K562 (cell line): ENCODE measurements at regions not wholly inside any gene's neighbourhood (a gene's known extent, or its start where the extent isn't known, plus 50 kb on each side); places are given as distances from the start of the nearest gene placed in this dataset.

ENCODE experiments used
- ATAC-seq: fragments of 200-7000 bp; cut with Tn5 transposase; 3 replicates; pipeline ENCODE4 v1.9.1; 2020; ENCODE audit warnings: moderate library complexity
- BruUV-seq: library from RNA; stranded (reverse); fragments of 400-500 nt; replicated peaks from 2 replicates; lab custom pipeline; 2021; lab: Mats Ljungman, UMichigan
- CTCF ChIA-PET: fragments of 300-600 bp; formaldehyde crosslinking; extraction: SDS; loops from one replicate; lab custom pipeline; 2021; ENCODE audit warnings: low intra/inter-chr PET ratio; lab: Yijun Ruan, JAX
- POLR2A ChIA-PET: fragments of 300-600, 350-650 bp; sonication (Branson Sonifier 250); formaldehyde crosslinking; extraction: SDS; loops from one replicate; lab custom pipeline; 2021; ENCODE audit warnings: antibody characterized with exemption, inconsistent platforms; lab: Yijun Ruan, JAX
- DNase-seq, 4 experiments: peaks; one replicate each; pipeline versions ENCODE4 v3.0.0 to v3.0.0-alpha.2; 2011 to 2018; ENCODE audit warnings: low spot score in 3 of 4, mixed read lengths in 3 of 4; ENCODE audit errors: extremely low read depth in 1 of 4
- FAIRE-seq: peaks from 2 replicates; lab custom pipeline; 2011; peaks lifted over from hg19 to GRCh38; lab: Jason Lieb, UNC
- H2AFZ ChIP-seq: 2 replicates; pipeline ENCODE4 v1.6.0; 2011; ENCODE audit warnings: low read depth, low read length, control low read depth, inconsistent platforms
- H3K27ac ChIP-seq: fragments of 200-600 bp; 3 replicates; pipeline ENCODE4 v1.8.0; 2011; ENCODE audit warnings: low read depth, mild to moderate bottlenecking, control low read depth, inconsistent platforms, low read length, moderate library complexity, mixed read lengths; ENCODE audit errors: extremely low read depth
- H3K27me3 ChIP-seq, 2 experiments: fragments of 300-600 bp in 1 of 2; 2 replicates in 1 of 2; 3 replicates in 1 of 2; pipeline versions ENCODE4 v1.6.0 to v1.8.0; 2011; ENCODE audit warnings: inconsistent platforms in 2 of 2, low read length in 2 of 2, mild to moderate bottlenecking in 1 of 2, mixed read lengths in 1 of 2, moderate library complexity in 1 of 2; ENCODE audit not compliant: control insufficient read depth in 2 of 2, insufficient read depth in 2 of 2
- H3K36me3 ChIP-seq: fragments of 300-600 bp; 3 replicates; pipeline ENCODE4 v1.8.0; 2011; ENCODE audit warnings: mild to moderate bottlenecking, low read length, inconsistent platforms; ENCODE audit not compliant: control insufficient read depth, insufficient read depth
- H3K4me1 ChIP-seq, 2 experiments: fragments of 200-600 bp in 1 of 2; replicated peaks in 1 of 2; 2 replicates in 1 of 2; 3 replicates in 1 of 2; pipeline versions ENCODE4 v1.5.1 to v1.8.0; 2011; ENCODE audit warnings: inconsistent platforms in 2 of 2, low read length in 2 of 2, mild to moderate bottlenecking in 1 of 2, mixed read lengths in 1 of 2, moderate library complexity in 1 of 2; ENCODE audit not compliant: control insufficient read depth in 2 of 2, insufficient read depth in 2 of 2
- H3K4me2 ChIP-seq: 2 replicates; pipeline ENCODE4 v1.6.1; 2011; ENCODE audit warnings: low read length, control low read depth, inconsistent platforms, mixed read lengths; ENCODE audit not compliant: insufficient read depth
- H3K4me3 ChIP-seq: fragments of 200-600 bp; sonication (generic), shearing (Covaris generic); 2 replicates; pipeline ENCODE4 v1.5.1; 2016; ENCODE audit warnings: control low read depth, inconsistent platforms
- H3K79me2 ChIP-seq: fragments of 200-600 bp; 3 replicates; pipeline ENCODE4 v1.8.0; 2011; ENCODE audit warnings: low read length, inconsistent platforms; ENCODE audit not compliant: control insufficient read depth, insufficient read depth
- H3K9ac ChIP-seq, 2 experiments: 2 replicates each; pipeline versions ENCODE4 v1.6.0 to v1.6.1; 2011; ENCODE audit warnings: low read depth in 2 of 2, low read length in 2 of 2, control low read depth in 1 of 2, inconsistent platforms in 1 of 2, mild to moderate bottlenecking in 1 of 2, mixed read lengths in 1 of 2; ENCODE audit not compliant: insufficient read depth in 1 of 2
- H3K9me1 ChIP-seq: one replicate; pipeline ENCODE4 v1.6.0; 2011; ENCODE audit warnings: inconsistent platforms, mild to moderate bottlenecking, low read length, moderate library complexity; ENCODE audit not compliant: control insufficient read depth, insufficient read depth
- H3K9me3 ChIP-seq: replicated peaks from 2 replicates; pipeline ENCODE4 v1.5.1; 2011; ENCODE audit warnings: low read depth, low read length, inconsistent platforms; ENCODE audit not compliant: control insufficient read depth, insufficient read depth
- H4K20me1 ChIP-seq: replicated peaks from 2 replicates; pipeline ENCODE4 v1.6.1; 2011; ENCODE audit warnings: low read length, inconsistent platforms, mixed read lengths; ENCODE audit not compliant: control insufficient read depth, insufficient read depth
- FOXJ3 ChIP-seq: sonication (generic); formaldehyde crosslinking; IDR thresholded peaks from 2 replicates; pipeline ENCODE4 v1.4.0; 2020; ENCODE audit warnings: mild to moderate bottlenecking, missing genetic modification reagents
- FOXK2 ChIP-seq, 2 experiments: fragments of 450-650 bp; IDR thresholded peaks in 1 of 2; conservative IDR thresholded peaks in 1 of 2; 2 replicates each; pipeline ENCODE4 v1.6.1; 2016; ENCODE audit warnings: low read depth in 2 of 2, mild to moderate bottlenecking in 1 of 2
- GATAD2B ChIP-seq: fragments of 450-650 bp; IDR thresholded peaks from 2 replicates; pipeline ENCODE4 v1.6.1; 2017; ENCODE audit warnings: mild to moderate bottlenecking, borderline replicate concordance
- NR3C1 ChIP-seq: sonication (generic); formaldehyde crosslinking; IDR thresholded peaks from 2 replicates; pipeline ENCODE4 v1.8.1; 2022; ENCODE audit warnings: missing genetic modification reagents
- OTX1 ChIP-seq: fragments of 450-650 bp; formaldehyde crosslinking; IDR thresholded peaks from 2 replicates; pipeline ENCODE4 v1.4.0; 2022; ENCODE audit warnings: mild to moderate bottlenecking
- SPI1 ChIP-seq: IDR thresholded peaks from 2 replicates; pipeline ENCODE4 v1.6.1; 2011; ENCODE audit warnings: low read depth, low read length, control low read depth, borderline replicate concordance
- TAF9B ChIP-seq: fragments of 450-650 bp; IDR thresholded peaks from 2 replicates; pipeline ENCODE4 v1.6.1; 2018; ENCODE audit warnings: mild to moderate bottlenecking; ENCODE audit not compliant: partially characterized antibody
- ZBTB7A ChIP-seq: IDR thresholded peaks from 2 replicates; pipeline ENCODE4 v1.6.1; 2011; ENCODE audit warnings: low read depth, mild to moderate bottlenecking, low read length, moderate library complexity, borderline replicate concordance; ENCODE audit not compliant: control insufficient read depth
- ZFP36 ChIP-seq: fragments of 150-350 bp; IDR thresholded peaks from 2 replicates; pipeline ENCODE4 v1.6.1; 2018; ENCODE audit warnings: low read length, low read depth; ENCODE audit not compliant: partially characterized antibody
- ZNF121 ChIP-seq: sonication (generic); formaldehyde crosslinking; conservative IDR thresholded peaks from 2 replicates; pipeline ENCODE4 v1.8.0; 2022; ENCODE audit warnings: missing genetic modification reagents
- ZNF24 ChIP-seq: fragments of 450-650 bp; IDR thresholded peaks from 2 replicates; pipeline ENCODE4 v1.6.1; 2016
- ZNF445 ChIP-seq: fragments of 250-450 bp; sonication (Bioruptor Pico); IDR thresholded peaks from 2 replicates; pipeline ENCODE4 v1.4.0; 2020; ENCODE audit warnings: low read depth, mild to moderate bottlenecking, moderate library complexity
- ZNF76 ChIP-seq: fragments of 250-450 bp; sonication (Bioruptor Pico); IDR thresholded peaks from 2 replicates; pipeline ENCODE4 v1.4.0; 2020; ENCODE audit warnings: mild to moderate bottlenecking, moderate library complexity, borderline replicate concordance
- ZNF778 ChIP-seq: fragments of 450-650 bp; formaldehyde crosslinking; IDR thresholded peaks from 2 replicates; pipeline ENCODE4 v1.4.0; 2020; ENCODE audit warnings: mild to moderate bottlenecking, moderate library complexity
- WGBS: fragments of 100-300 bp; shearing (Covaris generic); methylation state at CpG from one replicate; pipeline ENCODE4 v1.1.6; 2016; ENCODE audit warnings: low coverage, mixed read lengths; ENCODE audit not compliant: insufficient coverage; ENCODE audit errors: missing lambda C conversion rate; 5-methylcytosine and 5-hydroxymethylcytosine counted together
- in situ Hi-C: fragments of 300-500 bp; cut with MboI; formaldehyde crosslinking; loops from 4 replicates; pipeline ENCODE4 v1.15.0; 2018; ENCODE audit warnings: inconsistent platforms, mixed read lengths
- intact Hi-C: fragments of 100-400 bp; cut with micrococcal nuclease; formaldehyde crosslinking; loops from 2 replicates; pipeline ENCODE4 v1.14.2; 2022
- TF ChIP-seq, protein P1 (sequence below): fragments of 250-450 bp; sonication (Bioruptor Pico); IDR thresholded peaks from 2 replicates; pipeline ENCODE4 v1.8.0; 2021; ENCODE audit warnings: moderate library complexity, mild to moderate bottlenecking, inconsistent platforms
- TF ChIP-seq, protein P2 (sequence below): fragments of 250-450 bp; sonication (Bioruptor Pico); IDR thresholded peaks from 2 replicates; pipeline ENCODE4 v1.5.0; 2020; ENCODE audit warnings: mild to moderate bottlenecking

DNA sequence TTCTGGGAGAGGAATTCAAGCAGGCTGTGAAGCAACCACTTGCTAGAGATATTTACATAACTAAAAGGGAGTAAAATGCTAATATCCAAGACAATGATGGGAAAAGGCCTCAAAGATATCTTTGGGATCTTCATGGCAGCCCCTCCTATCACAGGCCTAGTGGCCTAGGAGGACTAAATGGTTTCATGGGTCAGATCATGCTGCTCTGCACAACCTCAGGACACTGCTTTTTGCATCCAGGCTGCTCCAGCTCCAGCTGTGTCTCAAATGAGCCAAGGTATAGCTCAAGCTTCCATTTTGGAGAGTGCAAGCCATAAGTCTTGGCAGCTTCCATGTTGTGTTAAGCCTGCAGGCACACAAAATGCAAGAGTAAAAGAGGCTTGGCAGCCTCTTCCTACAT, 195.6 kb upstream of the SSTR1 start:
- Histone ChIP-seq H3K36me3 (no peaks in the 10 kb centered on the region), H3K4me3 (no peak overlapping the region), H3K4me1 (no peaks in the 10 kb centered on the region), H3K4me2 (no peak overlapping the region), H2AFZ (no peak overlapping the region), H3K27ac (no peak overlapping the region), H3K79me2 (no peaks in the 10 kb centered on the region)
- POLR2A ChIA-PET: no interaction called here
- peak in 1 of 4 experiments; percentile 0 for DNase-seq
- TF ChIP-seq ZNF76 (CRISPR knock-in tag) (no peak), ZFP36 (peak; percentile 62)
- TF ChIP-seq, all 486 proteins: peak for 1
- FAIRE-seq (no peak), ATAC-seq (no peak)
- intact Hi-C loops: no loop called here
- BruUV-seq: no TSS peak
- H3K9ac ChIP-seq: no peak overlapping the region
- CTCF ChIA-PET: no interaction called here
- no peaks in the 10 kb centered on the region for H4K20me1 ChIP-seq
- no peaks in the 10 kb centered on the region for H3K9me3 ChIP-seq
- in situ Hi-C loops: no loop called here
- H3K9me1 ChIP-seq: no peaks in the 10 kb centered on the region
- H3K27me3 ChIP-seq: no peaks in the 10 kb centered on the region

DNA sequence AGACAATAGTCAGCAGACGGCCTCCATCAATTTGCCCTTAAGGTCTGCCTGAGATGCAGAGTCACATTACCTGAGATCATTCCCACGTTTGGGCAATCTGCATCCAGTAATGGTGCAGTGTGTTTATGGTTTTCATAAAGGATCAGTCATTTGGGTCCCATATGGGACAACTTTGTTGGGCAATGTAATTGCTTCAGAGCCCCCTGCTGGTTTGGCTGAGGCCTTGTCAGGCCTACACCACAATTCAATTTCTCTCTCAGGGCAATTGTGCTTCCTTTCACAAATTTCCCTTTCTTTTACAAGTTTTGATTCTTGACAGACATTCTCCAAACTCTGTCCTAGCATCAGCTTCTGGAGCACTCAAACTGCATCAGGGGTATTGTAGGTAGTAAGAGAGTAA, 191.2 kb upstream of the SSTR1 start:
- CTCF ChIA-PET: no interaction called here
- TF ChIP-seq TAF9B (no peak), ZNF445 (CRISPR knock-in tag) (no peak), ZNF24 (no peak), ZNF778 (CRISPR knock-in tag) (no peak), GATAD2B (no peak), FOXK2 (conservative IDR thresholded peaks at IDR 0.05 in 1 of 2, IDR thresholded peaks at IDR 0.05 in 1 of 2; ENCODE audit: low read depth in 2 of 2) (no peak), NR3C1 (CRISPR knock-in tag) (no peak), ZNF121 (CRISPR knock-in tag) (no peak), OTX1 (CRISPR knock-in tag) (no peak), ZBTB7A (no peak), SPI1 (no peak), FOXJ3 (CRISPR knock-in tag) (no peak)
- TF ChIP-seq, protein P1, sequence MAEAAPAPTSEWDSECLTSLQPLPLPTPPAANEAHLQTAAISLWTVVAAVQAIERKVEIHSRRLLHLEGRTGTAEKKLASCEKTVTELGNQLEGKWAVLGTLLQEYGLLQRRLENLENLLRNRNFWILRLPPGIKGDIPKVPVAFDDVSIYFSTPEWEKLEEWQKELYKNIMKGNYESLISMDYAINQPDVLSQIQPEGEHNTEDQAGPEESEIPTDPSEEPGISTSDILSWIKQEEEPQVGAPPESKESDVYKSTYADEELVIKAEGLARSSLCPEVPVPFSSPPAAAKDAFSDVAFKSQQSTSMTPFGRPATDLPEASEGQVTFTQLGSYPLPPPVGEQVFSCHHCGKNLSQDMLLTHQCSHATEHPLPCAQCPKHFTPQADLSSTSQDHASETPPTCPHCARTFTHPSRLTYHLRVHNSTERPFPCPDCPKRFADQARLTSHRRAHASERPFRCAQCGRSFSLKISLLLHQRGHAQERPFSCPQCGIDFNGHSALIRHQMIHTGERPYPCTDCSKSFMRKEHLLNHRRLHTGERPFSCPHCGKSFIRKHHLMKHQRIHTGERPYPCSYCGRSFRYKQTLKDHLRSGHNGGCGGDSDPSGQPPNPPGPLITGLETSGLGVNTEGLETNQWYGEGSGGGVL (CRISPR knock-in tag): no peak
- TF ChIP-seq, protein P2, sequence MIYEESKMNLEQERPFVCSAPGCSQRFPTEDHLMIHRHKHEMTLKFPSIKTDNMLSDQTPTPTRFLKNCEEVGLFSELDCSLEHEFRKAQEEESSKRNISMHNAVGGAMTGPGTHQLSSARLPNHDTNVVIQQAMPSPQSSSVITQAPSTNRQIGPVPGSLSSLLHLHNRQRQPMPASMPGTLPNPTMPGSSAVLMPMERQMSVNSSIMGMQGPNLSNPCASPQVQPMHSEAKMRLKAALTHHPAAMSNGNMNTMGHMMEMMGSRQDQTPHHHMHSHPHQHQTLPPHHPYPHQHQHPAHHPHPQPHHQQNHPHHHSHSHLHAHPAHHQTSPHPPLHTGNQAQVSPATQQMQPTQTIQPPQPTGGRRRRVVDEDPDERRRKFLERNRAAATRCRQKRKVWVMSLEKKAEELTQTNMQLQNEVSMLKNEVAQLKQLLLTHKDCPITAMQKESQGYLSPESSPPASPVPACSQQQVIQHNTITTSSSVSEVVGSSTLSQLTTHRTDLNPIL (CRISPR knock-in tag): no peak

More for the DNA sequence above, 191.2 kb upstream of the SSTR1 start:
- POLR2A ChIA-PET: no interaction called here
- in situ Hi-C loops (no loop called here), intact Hi-C loops (no loop called here)
- Histone ChIP-seq H3K9me3 (no peaks in the 10 kb centered on the region), H3K9ac (no peak overlapping the region), H3K27me3 (no peaks in the 10 kb centered on the region), H3K4me3 (no peak overlapping the region), H3K4me1 (no peaks in the 10 kb centered on the region), H3K79me2 (no peaks in the 10 kb centered on the region), H4K20me1 (no peaks in the 10 kb centered on the region), H3K36me3 (no peaks in the 10 kb centered on the region), H3K27ac (no peak overlapping the region), H3K4me2 (no peak overlapping the region), H2AFZ (no peak overlapping the region), H3K9me1 (no peaks in the 10 kb centered on the region)
- FAIRE-seq (no peak), ATAC-seq (no peak), DNase-seq (no peak)
- BruUV-seq: no TSS peak
- 0% methylated on average over 2 of the region's 2 CpGs for WGBS
